ENCODE measurements at regions not wholly inside any gene's neighbourhood (a gene's known extent, or its start where the extent isn't known, plus 50 kb on each side); places are given as distances from the start of the nearest gene placed in this dataset.
"Not testable (repeated sequence)": the region's sequence is repeated elsewhere in the genome, so short reads cannot be mapped to it uniquely, and the experiment has no call there.

GRCh38 chr7:29619111-29619510 lies 55.5 kb downstream of the PRR15 start:
- FAIRE-seq = no peak

GRCh38 chr7:29619848-29620555 lies 56.4 kb downstream of the PRR15 start:
- DNase-seq (ENCODE audit: low spot score) (no peak), FAIRE-seq (no peak)

More at GRCh38 chr7:29619111-29619510, 55.5 kb downstream of the PRR15 start:
- no peak for DNase-seq (ENCODE audit: low spot score)

GRCh38 chr7:29620556-29620930 lies 56.9 kb downstream of the PRR15 start:
- DNase-seq (ENCODE audit: low spot score) (no peak), FAIRE-seq (no peak)

GRCh38 chr7:29622335-29623265 lies 59.0 kb downstream of the PRR15 start:
- peak; percentile 81 for DNase-seq (ENCODE audit: low spot score)

GRCh38 chr7:29623973-29624372 lies 60.3 kb downstream of the PRR15 start:
- FAIRE-seq (no peak), DNase-seq (ENCODE audit: low spot score) (no peak)

More at GRCh38 chr7:29622335-29623265, 59.0 kb downstream of the PRR15 start:
- peak; percentile 92 for FAIRE-seq

GRCh38 chr7:29626730-29627129 lies 63.1 kb downstream of the PRR15 start:
- no peak for DNase-seq (ENCODE audit: low spot score)
- FAIRE-seq = no peak

GRCh38 chr7:29627631-29628030 lies 64.0 kb downstream of the PRR15 start:
- DNase-seq (ENCODE audit: low spot score) = no peak
- FAIRE-seq = no peak

GRCh38 chr7:29629507-29629906 lies 65.9 kb downstream of the PRR15 start:
- DNase-seq (ENCODE audit: low spot score) (no peak), FAIRE-seq (no peak)

- DNase-seq (ENCODE audit: low spot score) = peak; percentile 47
- peak; percentile 86 for FAIRE-seq
These were observed 71.7 kb downstream of the PRR15 start for GRCh38 chr7:29635067-29636008.

- DNase-seq (ENCODE audit: low spot score) (no peak), FAIRE-seq (no peak)
These were observed 72.3 kb downstream of the PRR15 start for GRCh38 chr7:29636009-29636351.

- no peak for FAIRE-seq
- no peak for DNase-seq (ENCODE audit: low spot score)
These were observed 73.7 kb downstream of the PRR15 start for GRCh38 chr7:29637374-29637773.

GRCh38 chr7:29638841-29639240 lies 75.2 kb downstream of the PRR15 start:
- DNase-seq (ENCODE audit: low spot score) = peak; percentile 5
- not testable (repeated sequence) for FAIRE-seq

- no peak for DNase-seq (ENCODE audit: low spot score)
- FAIRE-seq = no peak
These were observed 75.8 kb downstream of the PRR15 start for GRCh38 chr7:29639386-29639785.

GRCh38 chr7:29639886-29640595 lies 76.4 kb downstream of the PRR15 start:
- DNase-seq (ENCODE audit: low spot score) (no peak), FAIRE-seq (no peak)

- FAIRE-seq = no peak
- no peak for DNase-seq (ENCODE audit: low spot score)
These were observed 78.0 kb downstream of the PRR15 start for GRCh38 chr7:29641651-29642050.

GRCh38 chr7:29642494-29643155 lies 79.0 kb downstream of the PRR15 start:
- FAIRE-seq (no peak), DNase-seq (ENCODE audit: low spot score) (no peak)

GRCh38 chr7:29646116-29646515 lies 82.5 kb downstream of the PRR15 start:
- not testable (repeated sequence) for DNase-seq (ENCODE audit: low spot score); FAIRE-seq

GRCh38 chr7:29647020-29647654 lies 83.5 kb downstream of the PRR15 start:
- DNase-seq (ENCODE audit: low spot score) (peak; percentile 58), FAIRE-seq (peak; percentile 14)

GRCh38 chr7:29647691-29648210 lies 84.1 kb downstream of the PRR15 start:
- not testable (repeated sequence) for FAIRE-seq; DNase-seq (ENCODE audit: low spot score)
